GM19043 (cell line): ENCODE measurements at regions not wholly inside any gene's neighbourhood (a gene's known extent, or its start where the extent isn't known, plus 50 kb on each side); places are given as distances from the start of the nearest gene placed in this dataset.

Experiments used
- ATAC-seq: cut with Tn5 transposase; IDR thresholded peaks from one replicate; pipeline ENCODE4 v1.9.1; 2021; ENCODE audit warnings: low read depth; ENCODE audit not compliant: unreplicated experiment

GRCh38 chr12:93197067-93197593 is 180.6 kb upstream of the NUDT4 start:
- ATAC-seq = no peak

DNA sequence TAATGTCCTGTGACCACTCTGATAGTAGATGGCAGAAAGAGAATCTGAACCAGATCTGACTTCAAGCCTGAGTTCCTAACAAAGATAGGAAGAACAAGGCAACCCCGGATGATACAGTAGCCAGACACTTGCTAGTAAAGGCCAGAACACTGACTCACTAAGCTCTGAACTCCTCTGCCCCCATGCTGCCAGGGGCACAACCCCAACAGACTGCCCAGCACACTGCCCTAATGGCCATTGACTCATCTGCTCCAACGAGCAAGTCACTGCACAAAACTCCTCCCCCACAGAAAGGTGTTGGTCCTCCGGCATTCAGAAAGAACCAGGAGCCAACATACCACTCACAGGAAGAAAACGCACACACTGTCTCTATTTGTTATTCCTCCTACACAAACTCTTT is 179.6 kb upstream of the NUDT4 start:
- ATAC-seq = no peak

DNA sequence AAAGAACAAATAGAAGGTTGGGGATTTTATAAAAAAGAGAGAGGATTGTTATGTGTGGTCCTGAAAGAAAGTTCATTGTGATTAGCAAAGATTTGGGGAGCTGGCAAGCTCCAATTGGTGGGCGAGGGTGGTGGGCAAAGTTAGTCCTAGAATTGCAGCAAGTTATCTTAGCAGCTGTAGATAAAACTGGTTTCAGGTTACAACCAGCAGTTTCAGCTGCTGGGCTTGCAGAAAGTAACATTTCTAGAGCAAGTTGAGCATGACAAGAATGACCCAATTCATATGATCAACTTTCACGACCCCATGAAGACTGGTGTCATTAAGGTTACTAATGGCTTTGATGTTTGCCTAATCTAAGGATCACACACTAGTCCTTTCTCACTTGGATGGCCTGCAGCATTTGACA is 177.9 kb upstream of the NUDT4 start:
- ATAC-seq = no peak

GRCh38 chr12:93200291-93200917 is 177.3 kb upstream of the NUDT4 start:
- ATAC-seq = no peak

GRCh38 chr12:93201990-93202389 is 175.7 kb upstream of the NUDT4 start:
- ATAC-seq = no peak

- no peak for ATAC-seq
Measured at GRCh38 chr12:93202688-93203087, 175.0 kb upstream of the NUDT4 start.

DNA sequence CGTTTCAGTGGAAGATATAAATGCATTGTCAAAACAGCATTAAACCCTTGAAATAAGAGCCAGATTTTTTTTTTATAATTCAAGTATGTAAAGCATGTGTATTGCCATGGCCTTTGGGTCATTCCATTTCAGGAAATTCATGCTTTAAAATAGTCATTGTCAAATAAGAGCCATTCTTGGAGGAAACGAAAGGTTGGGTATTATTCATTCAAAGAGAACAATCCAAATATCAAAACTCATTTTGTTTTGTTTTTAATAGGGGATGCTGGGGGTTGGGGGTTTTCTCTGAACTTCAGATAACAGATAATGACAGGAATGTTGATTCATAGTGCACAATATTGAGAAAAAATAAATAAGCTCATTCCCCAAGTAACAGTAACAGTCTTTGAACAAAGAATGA is 174.4 kb upstream of the NUDT4 start:
- ATAC-seq = no peak

DNA sequence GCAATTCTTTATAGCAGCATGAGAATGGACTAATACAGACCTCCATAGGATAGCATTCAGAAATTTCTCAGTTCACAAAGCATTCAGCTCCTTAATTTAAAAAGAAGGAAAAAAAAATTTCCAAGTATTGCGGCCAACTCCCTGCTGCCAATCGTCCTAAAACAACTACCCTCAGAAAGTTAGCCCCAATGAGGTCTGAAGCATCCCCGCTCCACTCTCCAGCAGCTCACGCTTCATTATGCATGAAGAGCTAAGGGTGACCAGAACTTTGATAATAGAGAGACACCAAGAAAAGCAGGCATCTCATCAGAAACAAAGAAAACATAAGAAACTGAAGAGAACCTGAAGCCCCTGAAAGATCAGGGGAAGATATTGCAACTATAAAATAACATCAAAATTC is 172.8 kb upstream of the NUDT4 start:
- no peak for ATAC-seq

GRCh38 chr12:93205361-93205760 is 172.4 kb upstream of the NUDT4 start:
- ATAC-seq = no peak

- ATAC-seq = no peak
Measured at GRCh38 chr12:93208011-93208410, 169.7 kb upstream of the NUDT4 start.

DNA sequence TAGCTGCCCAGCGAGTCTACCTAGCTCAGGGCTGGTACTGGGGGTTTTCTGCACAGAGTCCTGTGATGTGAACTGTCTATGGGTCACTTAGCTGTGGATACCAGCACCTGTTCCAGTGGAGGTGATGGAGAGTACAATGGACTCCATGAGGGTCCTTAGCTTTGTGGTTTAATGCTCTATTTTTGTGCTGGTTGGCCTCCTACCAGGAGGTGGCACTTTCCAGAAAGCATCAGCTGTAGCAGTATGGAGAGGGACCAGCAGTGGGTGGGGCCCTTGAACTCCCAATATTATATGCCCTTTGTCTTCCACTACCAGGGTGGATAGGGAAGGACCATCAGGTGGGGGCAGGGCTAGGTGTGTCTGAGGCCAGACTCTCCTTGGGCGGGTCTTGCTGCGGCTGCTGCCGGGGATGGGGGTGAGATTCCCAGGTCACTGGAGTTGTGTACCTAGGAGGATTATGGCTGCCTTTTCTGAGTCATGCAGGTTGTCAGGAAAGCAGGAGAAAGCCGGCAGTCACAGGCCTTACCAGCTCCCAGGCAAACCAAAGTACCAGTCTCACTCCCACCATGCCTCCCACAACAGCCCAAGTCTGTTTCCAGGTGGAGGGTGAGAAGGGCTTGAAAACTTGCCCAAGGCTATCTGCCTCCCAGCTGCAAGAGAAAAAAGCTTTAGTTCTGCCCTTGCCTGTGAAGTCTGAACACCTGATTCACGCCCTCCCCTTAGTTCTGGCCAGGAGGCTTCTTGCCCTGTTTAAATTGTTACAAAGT is 163.0 kb upstream of the NUDT4 start:
- no peak for ATAC-seq

GRCh38 chr12:93215290-93215678 is 162.4 kb upstream of the NUDT4 start:
- no peak for ATAC-seq

- no peak for ATAC-seq
Measured at GRCh38 chr12:93219947-93220346, 157.8 kb upstream of the NUDT4 start.

DNA sequence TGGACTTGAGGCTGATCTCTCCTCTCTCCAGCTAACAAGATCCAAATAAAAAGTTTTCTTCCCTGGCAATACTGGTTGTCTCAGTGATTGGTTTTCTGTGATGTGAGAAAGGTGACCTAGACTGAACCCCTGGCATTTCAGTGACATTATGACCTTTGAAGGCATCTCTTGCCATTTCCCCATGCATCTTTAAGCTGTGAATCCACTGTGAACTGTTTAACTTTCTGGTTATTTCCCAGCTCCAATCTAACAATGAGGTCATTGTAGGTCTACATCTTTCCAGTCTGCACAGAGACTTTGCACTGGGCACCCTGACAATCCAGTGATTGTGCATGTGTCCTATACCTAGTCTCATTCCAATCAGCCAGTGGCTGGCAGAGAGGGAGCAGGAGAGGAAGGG is 155.9 kb upstream of the NUDT4 start:
- ATAC-seq = no peak

- no peak for ATAC-seq
Measured at GRCh38 chr12:93223440-93224426, 154.0 kb upstream of the NUDT4 start.

- no peak for ATAC-seq
Measured at GRCh38 chr12:93225094-93225493, 152.6 kb upstream of the NUDT4 start.

GRCh38 chr12:93226361-93226760 is 151.4 kb upstream of the NUDT4 start:
- ATAC-seq = no peak

DNA sequence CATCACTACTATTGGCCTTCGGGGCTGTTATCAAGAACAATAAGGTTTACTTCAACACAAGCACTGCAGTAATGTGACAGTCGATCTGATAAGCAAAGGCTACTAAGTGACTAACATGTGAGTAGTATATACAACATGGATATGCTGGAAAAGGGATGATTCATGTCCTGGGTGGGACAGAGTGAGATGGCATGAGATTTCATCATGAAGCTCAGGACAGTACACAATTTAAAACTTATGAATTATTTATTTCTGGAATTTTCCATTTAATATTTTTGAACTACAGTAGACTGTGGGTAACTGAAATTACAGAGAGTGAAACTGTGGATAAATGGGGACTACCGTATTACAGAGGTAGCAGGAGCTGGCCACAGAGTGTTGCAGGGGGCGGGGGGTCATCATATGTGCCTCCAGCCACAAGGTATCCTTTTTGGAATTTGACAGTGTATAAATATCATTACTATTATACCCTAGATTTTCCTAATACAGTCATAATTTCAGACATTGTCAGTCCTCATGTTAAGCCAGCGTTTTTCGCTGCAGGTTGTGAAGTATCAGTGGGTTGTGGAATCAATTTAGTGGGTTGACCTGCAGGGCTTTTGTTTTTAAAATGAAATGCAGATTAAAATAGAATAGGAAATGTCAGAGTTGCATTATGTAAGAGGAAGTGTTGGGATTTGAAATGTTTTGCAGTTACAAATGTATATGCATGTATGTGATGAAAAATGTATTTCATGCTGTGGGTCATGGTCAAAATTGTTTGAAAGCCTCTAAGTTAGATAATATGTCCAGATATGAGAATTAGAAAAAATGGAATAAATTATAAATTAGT is 148.0 kb upstream of the NUDT4 start:
- ATAC-seq = no peak

DNA sequence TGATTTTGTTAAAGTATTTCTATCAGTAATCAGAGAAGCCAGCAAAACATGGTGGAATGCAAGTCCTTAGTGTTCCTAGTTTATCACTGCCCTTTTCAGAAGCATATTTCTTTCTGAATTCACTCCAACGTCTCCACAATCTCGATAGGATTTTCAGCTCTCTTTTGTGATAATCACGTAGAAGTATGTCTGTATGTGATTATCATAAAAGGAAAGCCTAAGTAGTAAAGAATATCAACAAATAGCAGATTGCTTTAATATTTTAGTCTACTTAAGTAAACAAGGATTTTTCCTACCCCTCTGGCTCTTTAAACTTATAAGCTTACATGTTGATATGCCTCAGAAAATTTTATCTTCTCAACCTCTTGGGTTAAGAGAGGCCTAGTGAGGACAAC is 147.4 kb upstream of the NUDT4 start:
- ATAC-seq = no peak

- ATAC-seq = no peak
Measured at GRCh38 chr12:93231938-93232337, 145.8 kb upstream of the NUDT4 start.
